ENCODE measurements at regions not wholly inside any gene's neighbourhood (a gene's known extent, or its start where the extent isn't known, plus 50 kb on each side); places are given as distances from the start of the nearest gene placed in this dataset.

DNA sequence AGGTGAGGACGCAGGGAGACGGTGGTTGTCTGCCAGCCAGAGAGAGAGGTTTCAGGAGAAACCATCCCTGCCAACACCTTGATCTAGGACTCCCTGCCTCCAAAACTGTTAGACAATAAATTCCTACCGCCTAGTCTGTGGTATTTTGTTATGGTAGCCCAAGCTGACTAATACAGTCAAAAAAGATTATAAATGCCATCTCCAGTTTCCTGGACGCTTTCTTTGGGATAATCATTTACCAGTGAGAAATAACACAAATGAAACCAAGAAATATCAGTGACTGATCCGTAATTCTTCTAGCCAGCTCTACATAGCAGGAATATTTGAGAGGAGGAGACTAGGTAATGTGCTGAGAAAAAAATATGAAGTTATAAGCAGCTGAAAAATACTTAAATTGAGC lies 707.8 kb upstream of the LMCD1 start:
- no peak for DNase-seq

DNA sequence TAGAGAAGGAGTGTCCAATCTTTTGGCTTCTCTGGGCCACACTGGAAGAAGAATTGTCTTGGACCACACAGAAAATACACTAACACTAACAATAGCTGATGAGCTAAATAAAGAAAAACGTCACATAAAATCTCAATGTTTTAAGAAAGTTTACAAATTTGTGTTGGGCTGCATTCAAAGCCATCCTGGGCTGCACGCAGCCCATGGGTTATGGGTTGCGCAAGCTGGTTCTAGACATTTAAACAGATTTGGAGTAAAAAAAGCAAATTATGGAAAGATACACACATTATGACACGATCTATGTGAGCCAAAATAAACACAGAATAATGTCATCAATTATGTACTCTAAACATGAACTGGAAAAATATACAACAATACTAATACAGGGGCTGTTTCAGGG lies 703.3 kb upstream of the LMCD1 start:
- no peak for DNase-seq

DNA sequence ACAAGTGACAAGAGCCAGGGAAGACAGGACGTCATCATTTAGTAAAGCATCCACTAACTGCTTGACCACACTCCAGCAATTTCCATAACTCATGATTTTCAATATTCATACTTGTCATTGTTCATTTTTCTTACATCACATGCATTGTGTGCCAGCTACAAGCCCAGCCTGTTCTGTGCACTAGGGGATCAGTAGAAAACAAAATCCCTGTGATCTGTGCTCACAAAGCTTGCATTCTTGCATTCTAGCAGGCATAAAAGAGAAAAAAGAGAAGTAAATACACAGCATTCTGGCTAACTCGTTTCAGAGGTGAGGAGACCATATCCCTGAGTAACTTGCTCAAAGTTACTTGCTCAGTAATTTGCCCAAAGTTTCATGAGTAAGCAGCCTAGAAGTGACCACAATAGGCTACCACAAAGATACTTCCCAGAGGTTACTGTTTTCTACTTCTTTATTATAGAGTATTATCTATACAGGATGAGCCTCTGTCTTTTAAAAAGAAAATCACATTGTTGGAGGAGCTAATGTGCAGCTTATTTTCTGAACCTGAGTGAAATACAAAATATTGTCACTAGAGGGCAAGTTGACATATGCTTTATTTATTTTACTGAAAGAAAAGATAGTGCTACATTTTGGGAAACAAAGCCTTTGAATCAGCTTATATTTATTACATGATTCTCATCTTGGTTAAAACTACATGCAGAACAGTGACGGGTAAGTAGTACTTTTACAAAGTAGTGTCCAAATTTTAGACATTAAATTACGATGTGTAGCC lies 701.4 kb upstream of the LMCD1 start:
- peak in 1 of 2 donors; percentile 14 for DNase-seq

DNA sequence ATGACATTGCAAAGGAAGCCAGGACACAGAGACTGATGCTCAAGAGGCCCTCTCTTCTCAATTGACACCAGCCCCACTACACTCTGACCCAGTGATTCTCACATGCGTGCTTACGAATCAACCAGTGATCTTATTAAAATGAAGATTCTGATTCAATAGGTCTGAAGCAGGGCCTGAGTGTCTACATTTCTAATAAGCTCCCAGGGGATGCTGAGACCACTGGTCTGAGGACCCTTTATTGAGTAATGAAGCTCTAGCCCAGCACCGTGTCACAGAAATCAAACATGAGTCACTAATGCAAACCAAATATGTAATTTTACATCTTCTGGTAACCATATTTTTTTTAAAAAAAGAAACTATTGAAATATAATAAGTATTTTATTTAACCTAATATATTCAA lies 689.1 kb upstream of the LMCD1 start:
- DNase-seq, result no peak

DNA sequence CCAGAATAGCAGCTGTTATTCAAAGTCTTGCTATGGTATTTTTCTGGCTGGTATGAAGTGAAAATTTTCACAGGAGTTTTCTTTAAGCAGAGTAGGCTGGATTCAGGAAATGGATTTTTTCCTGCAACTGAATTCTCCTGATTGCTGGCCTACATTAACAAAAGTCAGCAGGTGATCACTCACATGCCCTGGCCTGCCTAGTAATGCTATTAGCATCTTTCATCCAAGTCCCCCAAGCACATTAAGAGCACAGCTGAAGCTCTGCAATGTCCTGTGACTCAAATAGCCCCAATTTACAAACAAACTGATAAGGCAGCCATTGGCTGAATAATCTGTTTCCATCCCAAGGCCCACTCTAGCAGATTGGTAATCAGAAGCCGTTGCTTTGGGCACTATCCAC lies 688.3 kb upstream of the LMCD1 start:
- DNase-seq, result no peak

DNA sequence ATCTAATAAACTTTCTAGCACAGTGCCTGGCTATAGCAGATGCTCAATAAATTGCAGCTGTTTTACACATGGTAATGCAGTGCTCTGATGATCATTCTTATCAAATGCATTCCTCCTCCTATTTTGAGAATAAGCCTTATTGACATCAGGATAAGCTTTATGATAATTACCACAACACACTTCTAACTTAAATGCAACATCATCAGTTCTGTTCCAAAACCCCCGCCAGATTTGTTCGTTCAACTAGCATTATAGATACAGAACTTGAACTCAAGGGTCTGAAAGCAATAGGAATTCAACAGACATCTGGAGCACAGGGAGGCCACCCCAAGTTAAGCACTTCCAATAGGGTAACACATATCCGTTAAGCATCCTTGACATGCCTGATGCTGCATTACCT lies 684.4 kb upstream of the LMCD1 start:
- no peak for DNase-seq

DNA sequence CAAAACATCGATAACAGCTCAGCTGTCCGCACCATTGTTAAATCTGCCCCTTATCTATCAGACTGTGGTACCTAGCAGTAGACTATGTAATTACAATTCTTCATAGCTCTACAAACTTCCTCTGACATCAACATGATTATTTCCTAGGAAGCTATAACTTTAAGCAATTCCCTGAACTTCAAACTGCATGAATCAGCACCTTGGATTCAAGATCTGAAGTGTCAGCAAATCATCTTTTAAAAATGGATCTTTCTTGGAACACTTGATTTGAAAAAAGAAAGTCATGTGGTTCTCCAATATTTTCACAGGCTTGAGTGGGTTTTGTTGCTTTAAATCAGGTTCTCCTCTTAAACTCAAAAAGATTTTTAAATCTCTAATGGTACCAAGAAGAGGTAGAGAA lies 680.7 kb upstream of the LMCD1 start:
- no peak for DNase-seq

DNA sequence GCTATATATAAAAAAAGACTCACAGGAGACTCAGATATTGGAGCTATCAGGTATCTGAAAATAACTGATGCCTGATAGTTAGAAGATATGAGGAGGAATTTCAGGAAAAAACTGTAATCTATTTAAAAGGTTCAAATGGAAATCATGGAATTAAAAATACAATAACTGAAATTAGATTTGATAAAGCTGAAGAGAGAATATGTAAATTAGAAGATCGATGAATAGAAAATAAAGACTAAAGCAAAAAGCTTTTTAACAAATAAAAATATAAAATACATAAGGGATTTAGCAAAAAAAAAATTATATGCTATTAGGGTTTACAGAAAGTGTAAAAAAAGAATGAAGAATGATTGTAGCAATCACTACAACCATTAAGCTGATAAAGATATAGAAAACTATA lies 679.8 kb upstream of the LMCD1 start:
- no peak for DNase-seq

DNA sequence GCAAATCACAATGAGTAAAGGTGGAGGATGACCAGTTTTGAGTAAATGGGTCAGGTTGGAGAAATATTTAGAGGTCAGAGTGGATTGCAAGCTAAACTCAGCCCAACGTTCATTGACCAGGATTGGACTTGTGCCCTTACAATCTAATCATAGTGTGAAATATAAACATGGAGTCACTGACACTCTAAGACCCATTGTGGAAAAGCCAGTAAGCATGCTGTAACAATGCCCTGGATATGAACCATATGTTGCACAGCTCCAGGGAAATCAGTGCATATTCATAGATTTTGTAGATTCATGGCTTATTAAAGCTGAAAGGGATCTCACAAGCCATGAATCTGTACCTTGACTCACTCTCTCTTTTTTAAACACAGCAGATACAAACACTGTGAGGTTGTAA lies 660.2 kb upstream of the LMCD1 start:
- DNase-seq, result no peak

DNA sequence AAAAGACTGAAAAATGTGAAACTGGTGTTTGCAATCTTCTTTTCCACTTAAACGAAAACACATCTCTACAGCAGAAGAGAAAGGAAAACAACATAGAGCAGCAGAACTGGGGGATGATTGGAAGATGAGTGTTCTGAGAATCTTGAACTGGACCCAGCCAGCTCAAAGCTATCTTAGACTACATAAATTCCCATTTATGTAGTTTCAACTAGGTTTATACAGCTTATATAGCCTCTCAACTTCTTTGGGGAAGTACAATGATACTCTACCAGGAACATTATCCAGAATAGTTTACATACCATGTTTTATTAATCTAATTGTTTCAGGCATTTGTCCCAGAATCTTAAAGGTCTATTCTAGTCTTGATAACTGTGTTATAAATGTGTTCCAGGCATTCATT lies 658.2 kb upstream of the LMCD1 start:
- DNase-seq, result no peak

DNA sequence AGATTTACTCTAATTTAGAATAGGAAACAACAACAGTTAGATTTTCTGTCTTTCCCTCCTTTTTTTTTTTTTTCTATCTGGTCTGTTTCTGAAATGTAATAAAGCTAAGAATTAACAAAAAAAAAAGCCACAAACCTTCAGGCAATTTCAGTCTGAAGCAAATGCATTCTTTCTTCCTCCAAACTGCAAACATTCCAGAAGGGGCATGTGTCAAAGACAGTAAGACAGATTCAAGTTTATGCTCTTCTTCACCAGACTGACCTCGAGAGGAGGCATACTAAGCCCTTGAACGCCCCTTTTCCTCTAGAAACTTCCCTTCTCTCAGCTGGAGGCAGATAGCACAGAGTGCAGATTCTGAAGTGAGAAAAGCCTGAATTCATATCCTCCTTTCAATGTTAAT lies 654.6 kb upstream of the LMCD1 start:
- DNase-seq, result no peak

DNA sequence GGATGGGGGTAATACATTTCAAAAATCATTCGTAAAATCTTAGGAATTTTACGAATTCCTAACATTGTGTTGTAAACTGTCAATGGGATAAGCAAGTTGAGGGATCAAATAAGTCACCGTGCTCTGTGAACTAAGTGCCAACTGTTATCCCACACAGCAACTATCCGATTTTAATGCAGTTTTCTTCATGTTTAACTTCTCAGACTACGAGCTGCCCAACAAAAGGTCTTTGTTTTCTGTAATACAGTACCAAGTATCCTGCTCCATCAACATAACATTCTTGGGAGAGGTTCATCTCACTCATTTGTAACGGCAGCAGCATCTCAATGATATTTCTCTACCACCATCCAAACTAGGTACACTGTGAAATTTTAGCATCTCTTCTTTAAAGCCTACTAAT lies 654.1 kb upstream of the LMCD1 start:
- DNase-seq, result no peak

DNA sequence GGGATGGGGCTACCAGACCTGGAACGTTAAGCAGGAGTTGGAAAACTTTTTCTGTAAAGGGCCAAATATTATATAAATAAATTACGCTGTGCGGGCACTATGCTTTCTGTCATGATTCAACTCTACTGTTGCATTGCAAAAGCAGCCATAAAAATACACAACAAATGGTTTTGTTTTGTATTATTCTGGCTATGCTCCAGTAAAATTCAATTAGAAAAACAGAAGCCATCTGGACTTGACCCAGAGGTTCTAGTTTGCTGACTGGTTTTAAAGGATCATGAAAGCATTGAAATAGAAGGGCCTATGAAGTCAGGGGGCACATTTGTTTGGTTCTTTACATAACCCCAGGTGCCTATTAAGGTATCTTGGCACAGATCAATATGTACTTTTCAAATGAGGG lies 647.4 kb upstream of the LMCD1 start:
- DNase-seq, result no peak

DNA sequence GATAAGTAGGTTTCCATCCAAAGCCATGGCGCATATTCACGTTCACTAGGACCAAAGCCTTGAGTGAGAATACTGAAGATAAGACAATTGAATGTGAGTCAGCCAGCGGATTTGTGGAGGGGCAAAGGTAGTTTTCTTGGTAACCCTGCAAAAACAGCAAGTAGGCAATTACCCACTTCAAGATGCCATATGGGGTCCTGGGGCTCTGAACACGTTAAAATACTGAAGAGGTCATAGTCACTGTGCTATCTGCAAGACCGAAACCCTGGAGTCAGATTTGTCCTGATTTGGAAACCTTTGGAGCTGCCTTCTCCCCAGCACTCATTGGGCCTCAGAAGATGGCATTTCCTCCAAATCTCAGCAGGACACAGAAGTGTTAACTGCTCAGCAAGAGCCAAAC lies 646.9 kb upstream of the LMCD1 start:
- DNase-seq, result no peak

DNA sequence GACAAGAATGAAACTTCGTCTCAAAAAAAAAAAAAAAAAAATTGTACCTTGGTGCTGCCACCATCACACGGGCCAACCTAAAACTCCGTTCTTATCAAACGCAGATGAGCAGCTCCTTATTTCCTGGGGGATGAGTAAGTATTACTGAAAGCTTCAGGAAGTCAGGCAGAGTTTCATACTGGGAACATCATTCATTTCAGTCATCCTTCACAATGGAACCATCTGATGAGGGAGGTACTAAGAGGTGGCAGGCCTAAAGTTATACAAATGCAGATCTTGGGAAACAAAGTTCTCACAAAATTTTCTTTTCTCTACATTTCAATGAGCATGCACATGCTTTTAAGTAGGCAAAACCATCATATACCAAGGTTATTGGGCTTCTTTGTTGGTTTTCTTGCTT lies 636.0 kb upstream of the LMCD1 start:
- DNase-seq, result no peak

DNA sequence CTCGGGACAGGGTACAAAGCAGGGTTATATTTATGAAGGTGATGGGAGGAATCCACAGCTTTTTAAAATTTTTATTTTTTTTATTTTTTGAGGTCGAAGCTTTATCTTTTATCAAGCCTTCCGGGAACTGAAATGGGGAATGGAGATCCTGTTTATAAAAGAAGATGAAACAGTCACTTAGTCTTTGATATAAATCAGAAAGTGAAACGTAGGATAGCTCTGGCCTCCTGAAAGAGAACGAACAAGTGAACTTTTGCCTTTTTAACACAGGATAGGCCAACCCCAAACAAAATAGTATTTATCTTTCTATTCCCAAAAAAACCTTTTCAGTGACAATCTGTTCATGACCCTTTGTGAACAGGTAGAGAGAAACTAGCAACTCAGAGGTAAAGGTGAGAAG lies 634.0 kb upstream of the LMCD1 start:
- no peak for DNase-seq

DNA sequence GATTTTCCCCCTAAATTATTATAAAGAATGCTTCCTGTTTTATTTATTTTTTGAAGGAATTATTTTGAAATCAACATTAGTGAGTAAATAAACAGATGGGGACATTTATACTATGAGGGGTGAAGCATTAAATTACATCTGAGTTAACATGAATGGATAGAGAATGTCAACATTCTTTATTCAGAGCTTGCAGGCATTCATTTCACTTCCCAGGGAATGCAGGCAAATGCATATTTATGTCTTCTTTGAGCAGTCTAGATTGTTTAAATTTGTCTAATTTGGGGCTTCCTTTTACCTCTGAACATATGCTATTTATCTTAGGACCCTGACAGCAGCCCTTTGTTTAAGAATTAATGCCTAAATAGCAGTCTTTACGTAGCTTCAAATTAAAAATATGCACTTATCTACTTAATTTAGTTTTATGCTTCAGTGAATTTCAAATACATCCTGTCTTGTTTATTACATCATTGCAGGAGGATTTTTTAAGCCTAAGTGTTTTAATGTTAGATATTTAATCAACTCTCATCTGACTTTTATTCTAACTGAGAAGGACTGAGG lies 630.5 kb upstream of the LMCD1 start:
- no peak for DNase-seq

DNA sequence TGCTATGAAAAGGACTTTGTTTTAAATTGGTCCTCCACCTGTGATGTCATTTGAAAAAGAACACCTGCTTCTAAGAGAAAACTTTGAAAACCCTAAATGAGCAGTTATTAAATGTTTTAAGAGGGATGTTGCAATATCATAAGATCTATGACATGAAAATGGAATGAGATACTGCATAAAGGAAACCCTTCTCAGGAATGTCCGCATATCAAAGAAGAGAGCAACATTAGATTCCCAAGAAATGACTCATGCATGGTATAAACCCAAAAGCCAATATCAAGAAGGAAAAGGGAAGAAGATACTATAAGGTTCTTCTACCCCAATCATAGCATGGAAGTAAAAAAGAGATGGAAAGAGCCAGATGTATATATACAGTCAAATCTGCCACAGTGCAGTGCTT lies 627.5 kb upstream of the LMCD1 start:
- no peak for DNase-seq

DNA sequence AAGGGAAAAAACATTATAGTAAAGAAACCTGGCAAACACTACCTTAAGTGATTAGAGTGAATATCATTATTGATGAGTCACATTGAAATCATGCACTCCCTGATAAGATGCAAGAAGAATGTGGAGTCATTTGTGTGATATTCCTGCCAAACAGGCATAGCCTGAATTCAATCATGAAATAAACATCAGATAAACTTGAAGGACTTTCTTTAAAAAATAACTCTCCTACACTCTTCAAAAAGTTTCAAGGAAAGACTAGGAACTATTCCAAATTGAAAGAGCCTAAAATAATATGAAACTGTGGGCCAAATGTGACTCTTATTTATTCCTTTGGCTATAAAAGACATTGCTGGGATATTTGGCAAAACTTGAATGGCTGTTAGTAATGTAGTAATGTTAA lies 625.7 kb upstream of the LMCD1 start:
- DNase-seq, result no peak

DNA sequence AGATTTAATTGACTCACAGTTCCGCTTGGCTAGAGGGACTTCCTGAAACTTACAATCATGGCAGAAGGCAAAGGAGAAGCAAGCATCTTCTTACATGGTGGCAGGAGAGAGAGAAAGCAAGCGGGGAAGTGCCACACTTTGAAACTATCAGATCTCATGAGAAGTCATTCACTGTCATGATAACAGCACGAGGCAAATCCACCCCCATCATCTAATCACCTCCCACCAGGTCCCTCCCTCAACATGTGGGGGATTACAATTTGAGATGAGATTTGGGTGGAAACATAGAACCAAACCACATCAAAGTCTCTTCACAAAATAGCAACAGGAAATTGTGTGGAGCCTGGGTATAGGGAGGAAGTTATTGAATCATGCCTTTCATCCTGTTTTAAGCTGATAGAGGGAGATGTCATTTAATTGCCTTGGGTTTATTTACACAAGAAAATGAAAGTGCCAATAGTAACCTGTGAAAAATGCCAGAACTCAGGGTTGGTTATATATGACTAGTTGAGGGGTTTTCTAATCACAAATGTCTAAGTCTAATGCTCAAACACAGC lies 624.8 kb upstream of the LMCD1 start:
- peak; percentile 50 to 72 for DNase-seq

DNA sequence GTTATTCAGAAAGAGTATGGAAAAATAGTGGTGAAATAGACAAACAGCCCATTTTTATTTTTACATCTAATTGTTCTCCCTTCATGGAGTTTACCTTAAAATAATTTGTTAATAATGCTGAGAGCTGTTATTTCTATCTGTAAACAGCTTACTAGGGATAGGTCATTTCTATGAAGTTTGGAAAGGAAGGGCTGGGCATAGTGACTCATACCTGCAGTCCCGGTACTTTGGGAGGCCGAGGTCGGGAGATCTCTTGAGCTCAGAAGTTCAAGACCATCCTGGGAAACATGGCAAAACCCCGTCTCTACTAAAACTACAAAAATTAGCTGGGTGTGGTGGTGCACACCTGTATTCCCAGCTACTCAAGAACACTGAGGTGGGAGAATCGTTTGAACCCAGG lies 624.3 kb upstream of the LMCD1 start:
- DNase-seq, result no peak

DNA sequence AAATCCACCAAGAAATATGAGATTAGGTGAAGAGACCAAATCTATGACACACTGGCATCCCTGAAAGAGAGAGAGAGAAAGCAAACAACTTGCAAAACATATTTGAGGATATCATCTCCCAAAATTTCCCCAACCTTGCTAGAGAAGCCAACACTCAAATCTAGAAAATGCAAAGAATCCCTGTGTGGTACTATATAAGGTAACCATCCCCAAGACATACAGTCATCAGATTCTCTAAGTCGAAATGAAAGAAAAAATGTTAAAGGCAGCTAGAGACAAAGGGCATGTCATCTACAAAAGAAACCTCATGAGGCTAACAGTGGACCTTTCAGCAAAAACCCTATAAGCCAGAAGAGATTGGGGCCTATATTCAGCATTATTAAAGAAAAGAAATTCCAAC lies 622.1 kb upstream of the LMCD1 start:
- DNase-seq, result no peak

DNA sequence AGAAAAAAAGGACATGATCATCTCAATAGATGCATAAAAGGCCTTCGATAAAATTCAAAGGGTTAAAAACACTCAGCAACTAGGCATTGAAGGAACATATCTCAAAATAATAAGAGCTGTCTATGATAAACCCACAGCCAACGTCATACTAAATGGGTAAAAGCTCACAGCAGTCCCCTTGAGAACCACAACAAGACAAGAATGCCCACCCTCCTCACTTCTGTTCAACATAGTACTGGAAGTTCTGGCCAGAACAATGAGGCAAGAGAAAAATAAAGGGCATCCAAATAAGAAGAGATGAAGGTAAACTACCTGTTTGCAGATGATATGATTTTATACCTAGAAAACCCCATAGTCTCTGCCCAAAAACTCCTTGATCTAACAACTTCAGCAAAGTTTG lies 619.7 kb upstream of the LMCD1 start:
- no peak for DNase-seq

DNA sequence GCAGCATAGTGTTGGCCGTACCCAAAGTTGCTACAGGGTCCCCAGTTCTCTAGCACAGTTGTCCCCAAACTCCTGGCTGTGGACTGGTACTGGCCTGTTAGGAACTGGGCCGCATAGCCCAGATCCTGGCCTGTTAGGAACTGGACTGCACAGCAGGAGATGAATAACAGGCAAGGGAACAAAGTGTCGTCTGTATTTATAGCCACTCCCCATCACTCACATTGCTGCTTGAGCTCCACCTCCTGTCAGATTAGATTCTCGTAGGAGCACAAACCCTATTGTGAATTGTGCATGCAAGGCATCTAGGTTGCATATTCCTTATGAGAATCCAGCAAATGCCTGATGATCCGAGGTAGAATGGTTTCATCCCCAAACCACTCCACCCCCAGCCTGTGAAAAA lies 604.0 kb upstream of the LMCD1 start:
- DNase-seq, result no peak

DNA sequence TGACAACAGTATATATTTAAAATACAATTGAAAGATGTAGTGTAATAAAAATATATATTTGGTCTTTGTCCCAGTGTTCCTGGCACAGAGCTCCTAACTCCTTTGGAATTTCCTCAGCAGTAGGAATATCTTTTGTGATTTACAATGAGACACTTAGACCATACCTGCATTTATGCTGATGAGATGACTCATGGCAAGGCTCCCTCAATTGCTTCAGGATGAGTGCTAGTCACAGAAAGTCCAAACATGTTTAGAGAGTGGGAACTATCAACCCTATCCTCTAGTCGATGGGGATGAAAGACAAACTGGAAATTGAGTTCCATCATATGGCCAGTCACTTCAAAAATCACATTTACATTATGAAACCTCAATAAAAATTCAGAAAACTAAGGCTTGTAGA lies 588.3 kb upstream of the LMCD1 start:
- no peak for DNase-seq

All from CD4-positive, alpha-beta T cell treated with Interleukin-4 for 1 hour (primary cell).